ENCODE measurements at regions not wholly inside any gene's neighbourhood (a gene's known extent, or its start where the extent isn't known, plus 50 kb on each side); places are given as distances from the start of the nearest gene placed in this dataset.

GRCh38 chr6:129938249-129939020 lies 77.3 kb upstream of the TMEM244 start:
- intact Hi-C loops (cut with micrococcal nuclease): no loop called here
- Mint-ChIP-seq H3K27ac (no peak overlapping the region), H3K4me3 (no peak overlapping the region), H3K27me3 (ENCODE audit: insufficient read depth) (peaks cover 26% of the 10 kb centered on the region), H3K4me1 (ENCODE audit: low read depth) (no peaks in the 10 kb centered on the region), H3K9me3 (no peaks in the 10 kb centered on the region), H3K36me3 (ENCODE audit: low read depth) (no peaks in the 10 kb centered on the region)
- no peak for DNase-seq (ENCODE audit: low spot score)

DNA sequence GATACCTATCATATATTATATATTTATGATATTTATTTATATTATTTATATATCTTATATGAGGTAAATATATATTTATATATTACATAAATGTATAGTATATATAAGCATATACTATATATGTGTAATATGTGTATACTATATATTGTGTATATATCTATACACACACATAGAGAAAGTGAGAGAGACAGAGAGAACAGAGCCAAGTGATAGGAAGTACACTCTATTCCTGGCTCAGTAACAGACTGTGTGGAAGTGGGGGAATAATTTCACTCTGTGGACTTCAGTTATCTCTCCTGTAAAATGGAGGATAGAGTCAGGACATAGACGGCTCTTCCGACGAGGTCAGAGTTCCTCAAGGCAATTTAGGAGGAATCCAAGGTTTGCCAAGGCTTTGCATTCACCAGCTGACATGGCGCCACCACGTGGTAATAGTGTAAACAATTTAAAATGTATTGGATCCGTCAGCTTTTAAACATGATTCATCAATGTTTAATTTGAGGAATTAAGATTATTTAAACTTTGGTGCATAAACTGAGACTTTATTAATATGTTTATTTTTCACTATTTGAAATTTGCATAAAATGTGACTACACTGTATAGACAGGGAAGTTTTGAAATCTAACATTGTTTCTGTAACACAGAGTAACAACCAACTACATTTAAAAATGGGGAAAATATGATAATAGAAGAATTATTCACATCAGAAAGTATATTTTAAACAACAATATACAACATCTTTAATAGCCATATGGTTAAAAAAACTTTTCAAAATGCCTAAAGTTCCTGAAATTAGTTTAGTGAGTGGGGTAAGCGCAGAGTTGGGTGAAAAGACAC lies 75.4 kb upstream of the TMEM244 start:
- Mint-ChIP-seq H3K27me3 (ENCODE audit: insufficient read depth) (peaks cover 19% of the 10 kb centered on the region), H3K27ac (no peak overlapping the region), H3K4me1 (ENCODE audit: low read depth) (no peaks in the 10 kb centered on the region), H3K9me3 (no peaks in the 10 kb centered on the region), H3K36me3 (ENCODE audit: low read depth) (no peaks in the 10 kb centered on the region), H3K4me3 (no peak overlapping the region)
- DNase-seq (ENCODE audit: low spot score): peak; percentile 11
- intact Hi-C loops (cut with micrococcal nuclease): loop anchor here (1.0 kb wide), 4 partner anchors 43 to 437 kb away; no protein-coding TSS in a partner anchor

DNA sequence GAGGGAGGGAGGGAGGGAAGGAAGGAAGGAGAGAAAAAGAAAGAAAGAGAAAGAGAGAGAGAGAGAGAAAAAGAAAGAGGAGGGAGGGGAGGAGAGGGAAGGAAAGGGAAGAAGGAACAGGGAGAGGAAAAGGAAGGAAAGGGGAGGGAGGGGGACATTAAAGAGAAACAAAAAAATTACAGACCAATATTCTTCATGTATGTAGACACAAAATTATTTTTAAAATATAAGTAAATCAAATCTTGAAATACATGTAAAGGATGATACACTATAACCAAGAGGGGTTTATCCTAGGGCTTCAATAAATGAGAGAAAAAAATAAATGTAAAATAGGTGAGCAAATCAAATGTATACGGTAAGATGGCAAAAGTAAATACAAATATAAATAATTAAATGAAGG lies 71.2 kb upstream of the TMEM244 start:
- Mint-ChIP-seq H3K36me3 (ENCODE audit: low read depth) (no peaks in the 10 kb centered on the region), H3K4me3 (no peak overlapping the region), H3K4me1 (ENCODE audit: low read depth) (no peaks in the 10 kb centered on the region), H3K27me3 (ENCODE audit: insufficient read depth) (peaks cover 14% of the 10 kb centered on the region), H3K9me3 (no peaks in the 10 kb centered on the region), H3K27ac (no peak overlapping the region)
- no peak for DNase-seq (ENCODE audit: low spot score)
- intact Hi-C loops (cut with micrococcal nuclease): no loop called here

DNA sequence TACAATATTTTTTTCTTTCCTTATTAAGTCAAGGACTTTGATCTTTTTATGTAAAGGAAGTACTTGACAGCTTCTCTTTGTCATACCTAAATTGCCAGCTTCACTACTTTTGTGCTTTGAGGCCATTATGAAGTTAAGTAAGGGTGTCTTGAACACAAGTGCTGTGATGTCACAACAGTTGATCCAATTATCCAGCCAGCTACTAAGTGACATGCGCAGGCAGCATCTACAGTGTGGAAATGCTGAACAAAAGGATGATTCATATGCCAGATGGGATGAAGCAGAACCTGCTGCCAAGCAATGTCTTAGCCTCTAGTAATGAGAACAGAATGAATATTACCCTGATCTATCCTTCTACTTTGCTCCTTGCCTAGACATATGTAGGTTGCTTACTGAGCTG lies 68.3 kb upstream of the TMEM244 start:
- Mint-ChIP-seq H3K9me3 (no peaks in the 10 kb centered on the region), H3K4me1 (ENCODE audit: low read depth) (no peaks in the 10 kb centered on the region), H3K27me3 (ENCODE audit: insufficient read depth) (peaks cover 10% of the 10 kb centered on the region), H3K27ac (no peak overlapping the region), H3K36me3 (ENCODE audit: low read depth) (no peaks in the 10 kb centered on the region), H3K4me3 (no peak overlapping the region)
- DNase-seq (ENCODE audit: low spot score): no peak
- intact Hi-C loops (cut with micrococcal nuclease): no loop called here

DNA sequence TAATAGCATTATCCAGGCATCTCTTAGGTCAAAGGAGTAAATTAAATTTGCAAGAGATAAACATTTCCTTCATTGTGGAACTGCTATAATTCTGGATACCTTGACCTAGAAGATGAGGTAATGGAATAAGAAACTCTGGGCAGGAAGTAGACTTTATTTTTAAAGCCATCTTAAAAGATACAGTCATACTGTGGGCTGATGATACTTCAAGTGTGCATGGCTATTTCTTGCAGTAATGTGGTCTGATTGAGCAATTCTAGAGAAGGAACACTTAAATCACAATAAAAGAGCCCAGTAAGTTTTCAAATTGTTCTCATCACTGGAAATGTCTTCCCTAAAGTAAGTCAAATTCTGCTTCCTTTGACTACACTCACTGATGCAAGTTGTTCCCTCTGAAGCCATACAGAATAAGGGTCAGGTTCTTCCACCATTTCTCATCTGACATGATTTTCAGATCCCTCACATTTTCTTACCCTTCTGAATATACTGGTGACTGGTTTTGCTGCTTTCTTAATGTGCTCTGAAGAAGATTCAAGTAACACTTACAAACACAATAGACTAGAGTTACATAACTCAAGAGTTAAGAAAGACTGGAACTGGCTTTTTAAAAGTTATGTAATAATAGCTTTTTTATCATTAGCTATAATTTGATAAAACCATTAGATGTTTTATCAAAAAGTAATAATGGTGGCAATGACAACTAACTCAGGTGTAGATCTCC lies 62.6 kb upstream of the TMEM244 start:
- no peak for DNase-seq (ENCODE audit: low spot score)
- Mint-ChIP-seq H3K27me3 (ENCODE audit: insufficient read depth) (peaks cover 10% of the 10 kb centered on the region), H3K36me3 (ENCODE audit: low read depth) (no peaks in the 10 kb centered on the region), H3K4me3 (no peak overlapping the region), H3K27ac (no peak overlapping the region), H3K9me3 (no peaks in the 10 kb centered on the region), H3K4me1 (ENCODE audit: low read depth) (no peaks in the 10 kb centered on the region)
- intact Hi-C loops (cut with micrococcal nuclease): no loop called here

- intact Hi-C loops (cut with micrococcal nuclease): no loop called here
- no peaks in the 10 kb centered on the region for H3K4me1 Mint-ChIP-seq (ENCODE audit: low read depth)
- peaks cover 7% of the 10 kb centered on the region for H3K27me3 Mint-ChIP-seq (ENCODE audit: insufficient read depth)
- DNase-seq (ENCODE audit: low spot score): no peak
- no peaks in the 10 kb centered on the region for H3K36me3 Mint-ChIP-seq (ENCODE audit: low read depth)
- H3K27ac Mint-ChIP-seq: no peak overlapping the region
- H3K4me3 Mint-ChIP-seq: no peak overlapping the region
- H3K9me3 Mint-ChIP-seq: no peaks in the 10 kb centered on the region
Observed at GRCh38 chr6:129921169-129921817, 60.2 kb upstream of the TMEM244 start.

- intact Hi-C loops (cut with micrococcal nuclease): no loop called here
- no peaks in the 10 kb centered on the region for H3K4me1 Mint-ChIP-seq (ENCODE audit: low read depth)
- H3K4me3 Mint-ChIP-seq: no peak overlapping the region
- H3K9me3 Mint-ChIP-seq: no peaks in the 10 kb centered on the region
- peaks cover 7% of the 10 kb centered on the region for H3K27me3 Mint-ChIP-seq (ENCODE audit: insufficient read depth)
- no peak for DNase-seq (ENCODE audit: low spot score)
- H3K27ac Mint-ChIP-seq: no peak overlapping the region
- no peaks in the 10 kb centered on the region for H3K36me3 Mint-ChIP-seq (ENCODE audit: low read depth)
Observed at GRCh38 chr6:129920103-129920798, 59.1 kb upstream of the TMEM244 start.

GRCh38 chr6:129911732-129912131 lies 50.6 kb upstream of the TMEM244 start:
- H3K9me3 Mint-ChIP-seq: no peaks in the 10 kb centered on the region
- intact Hi-C loops (cut with micrococcal nuclease): no loop called here
- DNase-seq (ENCODE audit: low spot score): no peak
- H3K36me3 Mint-ChIP-seq (ENCODE audit: low read depth): no peaks in the 10 kb centered on the region
- H3K27me3 Mint-ChIP-seq (ENCODE audit: insufficient read depth): peaks cover 7% of the 10 kb centered on the region
- no peak overlapping the region for H3K4me3 Mint-ChIP-seq
- peaks cover 5% of the 10 kb centered on the region for H3K4me1 Mint-ChIP-seq (ENCODE audit: low read depth)
- no peak overlapping the region for H3K27ac Mint-ChIP-seq
